CD4-positive, alpha-beta T cell treated with Interleukin-1 beta for 1 hour (primary cell): ENCODE measurements at regions not wholly inside any gene's neighbourhood (a gene's known extent, or its start where the extent isn't known, plus 50 kb on each side); places are given as distances from the start of the nearest gene placed in this dataset.

Experiments
- DNase-seq, 2 donors: peaks; one replicate each; pipeline ENCODE4 v3.0.0-alpha.2; 2020 to 2022

DNA sequence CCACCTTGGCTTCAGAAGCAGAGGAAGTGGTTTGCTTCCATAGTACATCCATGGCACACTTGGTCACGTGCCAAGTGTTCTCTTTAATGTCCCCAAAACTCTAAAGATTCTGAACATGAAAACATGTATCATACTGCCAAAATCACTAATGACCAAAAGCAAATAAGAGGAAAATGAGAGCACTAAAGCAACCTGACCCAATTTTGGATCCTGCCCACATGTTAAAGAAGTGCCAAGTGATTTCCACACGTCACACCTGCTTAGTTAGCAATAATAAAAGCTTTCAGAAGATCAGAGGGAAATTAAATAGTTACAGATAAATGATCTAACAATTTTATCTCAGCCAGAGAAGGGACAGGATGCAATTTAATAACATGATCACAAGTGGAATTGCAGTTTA lies 1170.0 kb downstream of the XPNPEP1 start:
- no peak for DNase-seq

DNA sequence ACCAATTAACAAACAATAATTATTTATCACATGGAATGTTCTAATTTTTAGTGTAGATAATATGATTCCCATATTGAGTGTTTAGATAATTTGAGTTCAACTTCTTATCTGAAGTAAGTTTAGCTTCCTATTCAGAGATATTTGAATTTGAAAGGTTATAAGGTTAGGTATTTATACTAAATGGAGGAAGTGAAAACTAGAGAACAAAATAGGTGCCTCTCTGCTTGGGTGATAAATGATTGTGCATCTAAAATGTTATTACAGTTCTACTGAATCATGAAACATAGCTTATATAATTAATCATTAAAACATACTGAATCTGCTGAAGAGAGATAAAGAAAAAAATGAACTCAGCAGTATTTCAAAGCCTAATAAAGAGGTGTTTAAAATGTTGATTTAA lies 1174.3 kb downstream of the XPNPEP1 start:
- no peak for DNase-seq

DNA sequence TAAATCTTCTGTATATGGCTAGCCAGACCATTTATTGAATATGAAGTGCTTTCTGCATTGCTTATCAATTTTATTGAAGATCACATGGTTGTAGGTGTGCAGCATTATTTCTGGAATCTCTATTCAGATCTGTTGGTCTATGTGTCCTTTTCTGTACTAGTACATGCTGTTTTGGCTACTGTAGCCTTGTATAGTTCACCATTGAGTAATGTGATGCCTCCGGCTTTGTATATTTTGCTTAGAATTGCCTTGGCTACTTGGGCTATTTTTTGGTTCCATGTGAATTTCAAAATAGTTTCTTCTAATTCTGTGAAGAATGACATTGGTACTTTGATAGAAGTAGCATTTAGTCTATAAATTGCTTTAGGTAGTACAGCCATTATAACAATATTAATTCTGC lies 1187.2 kb downstream of the XPNPEP1 start:
- no peak for DNase-seq

DNA sequence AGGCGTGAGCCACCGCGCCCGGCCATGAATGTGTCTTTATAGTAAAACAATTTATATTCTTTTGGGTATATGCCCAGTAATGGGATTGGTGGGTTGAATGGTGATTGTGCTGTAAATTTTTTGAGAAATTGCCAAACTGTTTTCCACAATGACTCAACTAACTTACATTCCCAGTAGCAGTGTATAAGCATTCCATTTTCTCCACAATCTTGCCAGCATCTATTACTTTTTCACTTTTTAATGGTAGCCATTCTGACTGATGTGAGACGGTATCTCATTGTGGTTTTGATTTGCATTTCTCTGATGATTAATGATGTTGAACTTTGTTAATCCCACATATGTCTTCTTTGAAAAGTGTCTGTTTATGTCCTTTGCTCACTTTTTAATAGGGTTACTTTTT lies 1187.9 kb downstream of the XPNPEP1 start:
- no peak for DNase-seq

DNA sequence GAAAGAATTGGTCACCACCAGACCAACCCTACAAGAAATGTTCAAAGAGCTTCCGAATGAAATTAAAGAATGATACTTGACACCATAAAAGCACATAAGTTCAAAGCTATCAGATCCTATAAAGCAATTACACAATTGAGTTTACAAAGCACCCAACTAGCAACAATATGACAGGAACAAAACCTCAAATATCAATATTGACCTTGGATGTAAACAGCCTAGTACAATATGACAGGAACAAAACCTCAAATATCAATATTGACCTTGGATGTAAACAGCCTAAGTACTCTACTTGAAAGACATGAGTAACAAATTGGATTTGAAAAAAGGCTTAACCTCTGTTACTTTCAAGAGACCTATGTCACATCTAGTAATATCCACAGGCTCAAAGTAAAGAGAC lies 1201.4 kb downstream of the XPNPEP1 start:
- no peak for DNase-seq

DNA sequence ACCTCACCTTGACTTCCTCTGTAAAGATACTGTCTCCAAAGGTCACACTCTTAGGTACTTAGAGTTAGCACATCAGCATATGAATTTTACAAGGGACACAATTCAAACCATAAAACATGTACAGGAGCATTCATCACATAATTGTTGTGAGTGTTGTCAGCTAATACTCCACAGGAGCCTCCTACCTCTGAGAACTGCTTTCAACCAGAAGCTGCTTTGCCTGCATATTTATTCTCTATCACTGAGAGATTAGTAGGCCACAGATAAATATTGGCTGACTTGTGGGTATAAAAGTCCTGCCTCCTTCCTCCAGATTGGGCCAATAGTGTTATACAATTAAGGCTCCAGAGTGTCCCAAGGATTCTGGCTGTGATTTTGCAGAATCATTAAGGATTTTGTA lies 1207.0 kb downstream of the XPNPEP1 start:
- DNase-seq, result no peak

DNA sequence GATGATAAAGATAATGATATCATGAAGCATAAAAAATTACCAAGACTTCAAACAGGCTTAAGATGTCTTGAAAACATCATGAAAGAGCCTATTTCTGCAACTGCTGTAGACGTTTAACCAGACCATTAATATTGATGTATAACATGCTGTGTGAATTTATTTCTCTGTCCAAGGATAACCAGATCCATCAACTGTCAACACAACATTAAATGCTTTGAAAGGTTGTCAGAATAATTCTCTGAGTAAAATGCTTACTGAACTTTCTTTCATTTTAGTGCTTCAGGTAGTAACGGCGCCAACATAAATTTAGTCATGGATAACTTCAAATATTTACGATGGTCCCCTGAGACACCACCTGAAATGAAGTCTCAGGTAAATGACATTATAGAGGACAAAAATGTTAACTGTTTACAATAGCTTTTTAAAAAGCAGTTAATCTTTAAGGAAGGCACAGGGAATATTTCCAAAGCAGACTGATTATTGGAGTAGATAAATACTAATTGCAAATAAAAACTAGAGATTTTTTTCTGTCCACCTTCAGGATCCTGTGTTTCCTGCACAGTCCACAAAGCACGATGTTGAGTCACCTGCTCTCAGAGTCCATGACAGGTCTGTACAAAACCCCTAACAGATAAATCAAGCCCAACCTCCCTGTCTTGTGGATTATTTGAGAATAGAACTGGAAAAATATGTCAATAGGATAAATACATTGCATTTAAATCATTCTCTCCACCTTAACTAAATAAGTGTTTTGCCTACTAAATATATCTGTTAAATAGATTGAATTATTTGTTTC lies 1213.2 kb downstream of the XPNPEP1 start:
- no peak for DNase-seq

DNA sequence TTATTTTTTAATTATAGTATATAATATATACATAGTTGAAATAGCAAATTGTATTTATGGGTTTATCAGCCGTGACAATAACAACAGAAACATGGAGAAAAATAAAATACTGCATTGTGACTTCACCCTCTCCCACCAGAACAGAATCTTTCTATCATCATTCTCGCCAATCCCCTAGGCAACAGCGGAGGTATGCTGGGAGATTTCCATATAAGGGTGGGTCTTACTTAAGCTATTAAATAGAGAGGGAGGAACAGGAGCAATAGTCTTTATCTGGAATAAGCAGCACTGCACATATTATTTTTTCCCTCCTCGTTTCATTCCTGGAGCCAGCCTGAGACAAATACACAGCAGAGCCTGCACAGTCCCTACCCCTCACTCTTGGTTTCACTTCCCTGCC lies 1214.9 kb downstream of the XPNPEP1 start:
- no peak for DNase-seq

DNA sequence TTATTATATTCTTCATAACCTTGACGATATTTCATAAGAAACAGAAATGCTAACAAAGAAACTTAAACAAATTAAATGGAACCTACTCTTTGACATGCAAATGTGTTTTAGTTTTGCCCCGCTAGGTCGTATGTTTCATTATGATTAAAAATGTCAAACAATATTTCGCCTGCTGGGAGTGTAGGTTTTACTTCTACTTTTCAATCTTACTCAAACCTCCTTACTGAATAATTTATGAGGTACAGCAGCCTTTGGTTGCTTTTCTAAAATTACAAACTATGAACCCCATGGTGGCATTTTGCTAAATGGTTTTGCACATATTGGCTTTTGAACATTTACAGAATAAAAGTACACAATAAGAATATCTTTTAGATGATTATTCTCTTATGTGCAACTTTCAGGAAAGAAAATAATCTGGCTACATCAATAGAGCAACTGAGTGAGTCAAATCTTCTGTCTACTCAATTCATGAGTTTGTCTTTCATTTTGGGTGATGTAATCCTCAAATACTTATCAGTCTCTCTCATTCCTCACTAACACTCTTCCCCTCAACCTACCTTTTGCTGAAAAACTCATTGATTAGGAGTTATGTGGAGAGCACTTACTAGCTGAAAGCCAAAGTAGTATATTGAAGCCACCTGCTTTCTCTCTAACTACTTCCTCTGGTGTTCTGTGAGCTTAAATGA lies 1226.4 kb downstream of the XPNPEP1 start:
- no peak for DNase-seq

DNA sequence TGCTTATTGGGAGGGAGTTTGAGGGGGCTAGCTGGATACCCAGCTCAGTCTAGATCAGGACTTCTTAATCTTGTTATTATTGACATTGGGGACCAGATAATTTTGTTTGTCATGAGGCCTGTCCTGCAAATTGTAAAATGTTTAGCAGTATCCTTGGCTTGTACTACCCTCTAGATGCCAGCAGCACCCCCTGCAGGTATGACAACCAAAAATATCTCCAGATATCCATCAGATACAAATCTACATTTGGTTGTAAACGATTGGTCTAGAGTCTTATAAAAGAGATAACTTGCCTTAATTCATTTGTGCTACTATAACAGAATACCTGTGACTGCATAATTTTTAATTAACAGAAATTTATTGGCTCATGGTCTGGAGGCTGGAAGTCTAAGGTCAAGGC lies 1232.2 kb downstream of the XPNPEP1 start:
- DNase-seq, result no peak

DNA sequence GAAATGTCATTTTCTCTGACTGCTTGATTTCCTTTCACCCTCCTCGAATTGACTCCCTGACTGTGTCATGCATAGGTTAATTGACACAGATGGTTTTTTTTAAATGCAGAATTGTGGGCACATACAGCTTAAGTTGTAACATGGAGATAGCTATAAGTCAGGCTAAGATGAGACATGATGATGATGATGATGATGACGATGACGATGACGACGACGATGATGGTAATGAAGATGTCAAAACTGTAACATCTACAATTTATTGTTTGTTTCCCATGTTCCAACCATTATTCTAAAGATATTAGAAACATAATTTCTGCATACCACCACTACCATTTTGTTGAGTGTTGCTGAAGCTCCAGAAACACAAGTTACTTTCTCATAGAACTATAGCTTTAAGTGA lies 1232.8 kb downstream of the XPNPEP1 start:
- DNase-seq, result no peak

DNA sequence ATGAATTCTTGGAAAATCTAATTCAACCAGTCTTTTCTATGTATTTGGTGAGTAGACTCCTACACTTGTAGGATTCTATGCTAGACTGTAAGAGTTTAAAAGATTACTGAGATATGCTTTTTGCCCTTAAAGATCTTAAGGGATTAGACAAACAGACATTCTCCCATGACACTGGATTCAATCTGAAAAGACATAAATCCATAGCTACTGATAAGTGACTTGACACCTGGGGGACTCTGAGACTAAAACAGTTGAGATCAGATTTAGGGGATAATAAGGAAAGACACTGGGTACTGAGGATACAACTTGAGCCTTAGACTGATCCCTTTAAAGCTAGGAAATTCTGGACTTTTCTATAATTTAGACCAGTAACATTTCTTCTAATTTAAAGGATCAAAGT lies 1233.4 kb downstream of the XPNPEP1 start:
- no peak for DNase-seq

DNA sequence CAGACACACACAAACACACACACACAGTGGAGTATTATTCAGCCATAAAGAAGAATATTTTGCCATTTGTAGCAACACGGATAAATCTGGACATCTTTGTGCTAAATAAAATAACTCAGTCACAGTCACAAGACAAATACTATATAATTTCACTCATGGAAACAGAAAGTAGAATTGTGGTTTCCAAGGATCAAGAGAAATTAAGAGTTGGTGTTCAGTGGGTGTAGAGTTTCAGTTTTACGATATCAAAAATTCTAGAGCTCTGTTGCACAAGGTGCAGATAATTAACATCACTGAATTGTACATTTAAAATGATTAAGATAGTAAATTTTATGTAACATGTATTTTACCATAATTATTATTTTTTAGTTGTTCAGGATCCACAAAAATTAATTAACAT lies 1235.0 kb downstream of the XPNPEP1 start:
- DNase-seq, result no peak

DNA sequence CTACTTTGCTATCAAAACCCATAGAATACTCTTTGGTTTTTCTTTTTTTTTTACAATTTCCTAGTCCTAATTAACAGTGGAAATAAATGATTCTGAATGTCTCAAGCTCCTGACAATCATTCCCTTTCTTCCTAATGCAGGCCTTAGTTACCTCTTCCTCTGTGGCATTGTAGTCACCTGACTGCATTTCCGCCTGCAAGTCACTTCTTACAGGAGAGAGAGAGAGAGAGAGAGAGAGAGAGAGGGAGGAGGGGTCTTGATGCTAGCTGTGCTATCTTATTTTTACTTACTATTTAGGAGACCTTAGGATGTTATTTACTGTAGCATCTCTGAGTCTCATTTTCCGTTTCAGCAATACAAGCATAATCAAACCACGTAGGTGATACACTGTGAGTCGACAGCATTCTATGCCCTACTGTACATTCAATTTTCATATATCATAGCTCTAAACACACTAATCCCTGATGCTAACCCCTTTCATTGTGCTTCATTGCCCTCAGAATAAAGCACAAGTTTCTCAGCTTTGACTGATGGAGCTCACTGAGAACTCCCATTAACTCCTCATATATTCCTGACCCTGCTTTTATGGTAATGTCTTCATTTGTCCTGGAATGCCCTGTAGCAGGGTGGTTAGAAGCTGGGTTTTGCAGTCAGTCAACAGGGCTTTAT lies 1237.3 kb downstream of the XPNPEP1 start:
- no peak for DNase-seq

DNA sequence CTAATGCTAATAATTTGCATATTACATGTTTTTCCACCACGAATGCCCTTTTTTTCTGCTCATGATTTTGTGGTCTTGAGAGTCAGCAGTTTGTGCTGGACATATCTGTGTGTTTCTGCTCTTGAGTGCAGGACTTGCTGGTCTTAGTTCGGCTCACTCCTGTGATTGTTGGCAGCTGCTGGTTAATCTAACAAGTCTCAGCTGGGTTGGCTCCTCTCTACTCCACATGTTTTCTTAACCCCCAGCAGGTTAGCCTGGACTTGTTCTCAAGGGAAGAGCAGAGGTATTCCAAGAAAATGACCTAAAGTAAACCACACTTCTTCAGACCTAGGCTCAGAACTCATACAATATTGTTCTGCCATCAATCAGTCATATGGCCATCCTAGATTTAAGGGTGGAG lies 1238.9 kb downstream of the XPNPEP1 start:
- DNase-seq, result no peak

DNA sequence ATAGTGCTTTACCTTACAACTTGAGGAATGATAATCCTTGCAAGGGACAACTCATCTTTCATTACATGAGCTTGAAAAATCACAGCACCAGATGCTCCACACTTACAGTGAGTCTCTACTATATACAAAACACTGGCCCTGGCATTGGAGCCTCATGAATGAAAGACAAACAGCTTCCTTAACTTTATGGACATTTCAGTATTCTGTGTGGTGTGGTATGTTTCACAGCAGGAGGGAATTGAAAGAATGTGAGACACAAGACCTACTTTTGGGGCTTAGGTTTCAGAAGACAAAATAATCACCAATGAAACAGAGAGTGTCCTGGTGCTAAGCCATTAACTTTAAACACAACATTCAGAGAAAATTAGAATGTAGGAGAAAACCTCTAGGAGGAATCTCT lies 1249.6 kb downstream of the XPNPEP1 start:
- DNase-seq, result no peak

DNA sequence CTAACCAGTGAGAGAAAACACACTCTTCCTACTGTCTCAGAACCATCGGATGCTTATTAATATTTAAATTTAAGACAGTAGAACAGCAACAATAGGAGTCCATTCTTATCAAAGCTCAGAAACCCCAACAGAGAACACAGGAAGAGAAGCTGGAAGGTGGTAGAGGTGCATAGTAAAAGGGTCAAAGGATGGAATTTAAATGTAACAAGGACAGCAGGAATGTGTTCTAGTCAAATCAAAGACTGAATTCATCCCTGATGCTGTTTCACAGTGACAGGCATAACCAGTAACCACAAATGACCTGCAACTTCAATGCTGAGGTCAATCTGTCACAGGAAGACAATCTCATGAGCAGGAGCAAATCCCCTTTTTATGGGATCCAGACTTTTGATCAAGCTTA lies 1259.7 kb downstream of the XPNPEP1 start:
- DNase-seq, result no peak

DNA sequence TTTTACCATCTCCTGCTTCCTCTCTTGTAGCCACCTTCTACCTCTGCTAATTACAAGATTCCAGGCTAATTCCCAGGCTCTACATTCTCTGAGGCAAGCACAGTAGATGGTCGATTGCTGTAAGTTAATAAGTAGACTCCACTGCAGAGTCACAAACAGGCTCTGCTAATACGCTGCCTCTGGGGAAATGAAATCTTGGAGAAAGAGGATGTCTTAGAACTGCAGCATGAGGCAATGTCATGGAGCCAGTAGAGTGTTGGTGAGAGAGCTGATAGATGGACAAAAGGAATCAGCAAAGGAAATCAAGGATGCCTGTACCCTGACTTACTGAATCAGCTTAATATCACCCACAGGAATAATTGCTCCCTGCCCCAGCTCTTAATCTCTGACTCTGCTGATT lies 1260.3 kb downstream of the XPNPEP1 start:
- DNase-seq, result no peak

DNA sequence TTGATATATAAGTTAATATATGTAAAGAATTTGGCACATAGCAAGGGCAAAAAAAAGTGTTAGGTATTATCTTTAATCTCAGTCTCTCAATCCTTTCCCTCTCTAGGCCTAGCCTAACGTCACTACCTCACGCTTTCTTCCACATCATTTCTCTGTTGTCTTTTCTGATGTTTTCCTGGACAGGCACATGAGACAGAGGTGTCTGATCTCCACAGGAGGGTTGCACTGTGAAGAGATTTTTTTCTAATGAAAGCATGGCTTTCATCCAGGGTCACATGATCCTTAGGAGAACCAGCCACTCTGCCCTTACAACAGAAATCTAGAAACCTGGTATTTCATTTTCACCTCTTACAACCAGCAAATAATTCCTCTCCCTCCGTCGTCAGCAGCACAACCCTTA lies 1268.3 kb downstream of the XPNPEP1 start:
- no peak for DNase-seq

DNA sequence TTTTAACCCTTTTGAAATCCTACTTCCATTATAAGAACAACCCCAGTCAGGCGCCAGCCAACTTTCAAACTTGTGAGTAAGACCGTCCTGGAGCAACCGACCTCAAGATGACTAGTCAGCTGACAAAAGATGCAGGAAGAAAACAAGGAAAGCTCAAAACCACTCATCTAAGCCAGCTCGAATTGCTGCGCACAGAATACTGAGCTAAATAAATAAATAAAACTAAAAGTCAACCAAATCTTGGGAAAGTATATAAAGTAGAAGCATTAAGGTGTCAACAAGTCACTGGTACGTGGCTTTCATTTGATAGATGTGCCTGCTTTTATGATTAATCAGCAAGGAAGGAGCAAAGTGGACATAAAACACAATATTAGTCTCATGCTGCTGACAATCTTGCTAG lies 1269.8 kb downstream of the XPNPEP1 start:
- no peak for DNase-seq

DNA sequence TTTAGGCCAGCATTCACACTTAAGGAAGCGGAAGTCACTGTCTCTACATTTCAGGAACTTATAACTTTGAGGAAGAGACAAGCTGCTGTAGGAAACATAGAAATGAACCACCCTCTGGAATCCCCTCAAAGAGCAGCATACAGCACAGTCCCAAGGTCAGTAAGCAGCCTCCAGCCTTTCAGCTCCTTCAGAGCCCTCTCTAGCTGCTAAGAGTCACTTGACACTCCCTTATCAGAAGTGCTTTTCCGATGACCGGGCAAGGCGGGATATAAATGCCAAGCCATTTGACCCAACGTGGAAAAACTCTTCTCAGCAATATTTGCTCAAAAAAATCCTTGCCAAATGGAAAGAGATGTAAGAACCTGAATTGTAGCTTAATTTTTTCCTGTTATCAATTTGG lies 1284.3 kb downstream of the XPNPEP1 start:
- no peak for DNase-seq

DNA sequence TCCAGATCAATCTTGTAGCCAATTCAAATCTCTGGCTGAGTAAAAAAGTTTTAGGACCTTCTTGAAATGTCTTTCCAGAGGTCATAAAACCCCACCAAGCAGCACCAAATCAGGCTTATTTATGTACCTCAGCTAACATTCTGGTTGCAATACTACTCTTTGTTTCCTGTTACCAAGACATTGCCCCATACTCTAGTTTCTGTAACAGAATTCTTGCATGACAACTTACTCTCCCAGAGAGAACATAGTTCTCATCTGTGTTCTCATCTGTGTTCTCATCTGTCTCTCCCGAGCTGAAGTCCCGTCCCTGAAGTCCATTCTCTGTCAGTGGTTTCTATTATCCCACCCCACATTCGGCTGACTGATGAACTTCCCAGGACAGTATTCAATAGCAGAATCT lies 1285.1 kb downstream of the XPNPEP1 start:
- no peak for DNase-seq

DNA sequence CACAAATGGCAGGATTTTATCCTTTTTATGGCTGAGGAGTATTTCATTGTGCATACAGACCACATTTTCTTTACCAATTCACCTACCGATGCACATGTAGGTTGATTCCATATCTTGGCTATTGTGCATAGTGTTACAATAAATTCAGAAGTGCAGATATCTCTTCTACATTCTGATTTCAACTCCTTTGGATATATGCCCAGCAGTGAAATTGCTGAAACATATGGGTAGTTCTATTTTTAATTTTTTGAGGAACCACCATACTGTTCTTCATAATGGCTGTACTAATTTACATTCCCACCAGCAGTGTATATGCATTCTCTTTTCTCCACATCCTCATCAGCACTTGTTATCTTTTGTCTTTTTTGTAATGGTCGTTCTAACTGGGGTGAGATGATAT lies 1290.3 kb downstream of the XPNPEP1 start:
- no peak for DNase-seq

DNA sequence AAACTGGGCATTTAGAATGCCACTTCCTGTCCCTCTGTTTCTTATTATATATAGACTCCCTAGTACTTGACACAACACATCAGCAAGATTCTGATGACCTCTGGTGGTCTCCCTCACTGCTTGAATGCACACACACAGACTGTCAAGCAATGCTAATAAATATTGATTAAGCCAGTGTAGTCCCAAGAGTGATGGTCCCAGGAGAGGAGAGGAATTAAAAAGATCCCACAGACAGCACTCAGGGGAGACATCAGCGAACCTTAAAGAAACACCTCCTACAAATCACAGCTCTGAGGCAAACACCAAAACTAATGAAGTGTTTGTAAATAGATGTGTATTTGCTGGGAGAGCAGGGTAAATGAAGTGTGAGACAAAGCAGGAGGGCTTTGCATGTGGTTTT lies 1291.2 kb downstream of the XPNPEP1 start:
- no peak for DNase-seq
